ENCODE measurements at regions not wholly inside any gene's neighbourhood (a gene's known extent, or its start where the extent isn't known, plus 50 kb on each side); places are given as distances from the start of the nearest gene placed in this dataset.

- TF ChIP-seq CTCF (IDR thresholded peaks at IDR 0.05; ENCODE audit: low read length) (no peak), EZH2 (IDR thresholded peaks at IDR 0.05; ENCODE audit: borderline replicate concordance, low read length) (no peak)
Observed at GRCh38 chr2:150689590-150689989, 202.1 kb upstream of the RND3 start.
